SK-N-SH (cell line): ENCODE measurements at regions not wholly inside any gene's neighbourhood (a gene's known extent, or its start where the extent isn't known, plus 50 kb on each side); places are given as distances from the start of the nearest gene placed in this dataset.

Experiments used
- CHD2 ChIP-seq: fragments of 150-350 bp; IDR thresholded peaks from 2 replicates; pipeline ENCODE4 v1.6.1; 2018; ENCODE audit warnings: low read length; ENCODE audit not compliant: partially characterized antibody
- EP300 ChIP-seq, 2 experiments: IDR thresholded peaks; 2 replicates each; pipeline versions ENCODE4 v1.4.0 to v1.6.1; 2012; ENCODE audit warnings: borderline replicate concordance in 1 of 2, low read depth in 1 of 2, low read length in 1 of 2
- EZH2phosphoT487 ChIP-seq: fragments of 200-600 bp; sonication (generic); IDR thresholded peaks from 2 replicates; pipeline ENCODE4 v1.6.1; 2017; ENCODE audit warnings: low read depth, mixed run types, mild to moderate bottlenecking, antibody characterized with exemption, moderate library complexity, borderline replicate concordance
- FOXJ3 ChIP-seq: sonication (generic); formaldehyde crosslinking; IDR thresholded peaks from 2 replicates; pipeline ENCODE4 v1.5.1; 2020; ENCODE audit warnings: mild to moderate bottlenecking, missing genetic modification reagents
- MEF2A ChIP-seq: IDR thresholded peaks from 2 replicates; pipeline ENCODE4 v1.4.0; 2012; ENCODE audit warnings: low read depth, borderline replicate concordance
- NRF1 ChIP-seq: IDR thresholded peaks from 2 replicates; pipeline ENCODE4 v1.6.1; 2012; ENCODE audit warnings: low read depth, mild to moderate bottlenecking, low read length
- POLR2AphosphoS5 ChIP-seq: IDR thresholded peaks from 2 replicates; pipeline ENCODE4 v1.6.1; 2012; ENCODE audit warnings: low read depth, low read length
- RFX5 ChIP-seq: IDR thresholded peaks from 2 replicates; pipeline ENCODE4 v1.6.1; 2012; ENCODE audit warnings: mild to moderate bottlenecking, improper control_type of control experiment, low read length
- TF ChIP-seq, protein P1 (sequence below): IDR thresholded peaks from 2 replicates; pipeline ENCODE4 v1.6.1; 2012; ENCODE audit warnings: mild to moderate bottlenecking, low read depth, low read length, moderate library complexity
- TF ChIP-seq, protein P2 (sequence below): fragments of 200-600 bp; sonication (generic); IDR thresholded peaks from 2 replicates; pipeline ENCODE4 v1.6.1; 2017; ENCODE audit warnings: antibody characterized with exemption, mild to moderate bottlenecking, moderate library complexity
- TF ChIP-seq, protein P3 (sequence below): IDR thresholded peaks from 2 replicates; pipeline ENCODE4 v1.4.0; 2012; ENCODE audit warnings: low read depth, borderline replicate concordance
- TF ChIP-seq, protein P4 (sequence below): IDR thresholded peaks from 2 replicates; pipeline ENCODE4 v1.4.0; 2012; ENCODE audit warnings: low read depth

DNA sequence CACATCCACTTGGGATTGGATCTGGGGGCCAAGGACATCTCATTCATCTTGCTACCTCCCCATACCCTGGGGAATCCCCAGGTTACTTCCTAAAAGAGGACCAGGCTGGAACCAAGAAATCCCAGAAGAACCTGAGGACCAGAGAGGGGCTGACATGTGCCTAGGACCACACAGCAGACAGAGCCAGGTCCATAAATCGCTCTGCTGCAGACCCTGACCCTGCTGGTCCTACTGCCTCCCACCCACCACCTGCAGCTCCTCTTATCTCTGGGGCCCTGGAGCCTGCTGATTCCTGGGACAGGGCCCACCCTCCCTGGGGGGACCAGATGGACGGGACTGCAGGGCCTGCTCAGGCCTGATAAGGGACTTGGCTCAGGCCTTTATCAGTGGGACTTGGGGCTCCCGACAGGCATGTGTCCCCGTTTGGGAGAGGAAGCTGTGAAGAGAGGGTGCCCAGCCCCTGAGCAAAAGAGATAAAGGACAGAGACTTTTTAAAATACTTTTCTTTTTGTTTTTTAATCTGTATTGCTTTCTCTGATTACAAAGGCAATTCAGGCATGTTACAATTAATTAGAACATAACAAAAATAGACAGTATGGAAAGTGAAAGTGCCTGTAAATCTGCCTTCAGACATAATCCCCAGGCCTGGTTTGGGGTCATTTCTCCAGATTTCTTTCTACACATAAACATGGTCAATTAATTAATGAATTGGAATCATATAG lies 101.3 kb upstream of the LARP1 start:
- TF ChIP-seq, protein P1, sequence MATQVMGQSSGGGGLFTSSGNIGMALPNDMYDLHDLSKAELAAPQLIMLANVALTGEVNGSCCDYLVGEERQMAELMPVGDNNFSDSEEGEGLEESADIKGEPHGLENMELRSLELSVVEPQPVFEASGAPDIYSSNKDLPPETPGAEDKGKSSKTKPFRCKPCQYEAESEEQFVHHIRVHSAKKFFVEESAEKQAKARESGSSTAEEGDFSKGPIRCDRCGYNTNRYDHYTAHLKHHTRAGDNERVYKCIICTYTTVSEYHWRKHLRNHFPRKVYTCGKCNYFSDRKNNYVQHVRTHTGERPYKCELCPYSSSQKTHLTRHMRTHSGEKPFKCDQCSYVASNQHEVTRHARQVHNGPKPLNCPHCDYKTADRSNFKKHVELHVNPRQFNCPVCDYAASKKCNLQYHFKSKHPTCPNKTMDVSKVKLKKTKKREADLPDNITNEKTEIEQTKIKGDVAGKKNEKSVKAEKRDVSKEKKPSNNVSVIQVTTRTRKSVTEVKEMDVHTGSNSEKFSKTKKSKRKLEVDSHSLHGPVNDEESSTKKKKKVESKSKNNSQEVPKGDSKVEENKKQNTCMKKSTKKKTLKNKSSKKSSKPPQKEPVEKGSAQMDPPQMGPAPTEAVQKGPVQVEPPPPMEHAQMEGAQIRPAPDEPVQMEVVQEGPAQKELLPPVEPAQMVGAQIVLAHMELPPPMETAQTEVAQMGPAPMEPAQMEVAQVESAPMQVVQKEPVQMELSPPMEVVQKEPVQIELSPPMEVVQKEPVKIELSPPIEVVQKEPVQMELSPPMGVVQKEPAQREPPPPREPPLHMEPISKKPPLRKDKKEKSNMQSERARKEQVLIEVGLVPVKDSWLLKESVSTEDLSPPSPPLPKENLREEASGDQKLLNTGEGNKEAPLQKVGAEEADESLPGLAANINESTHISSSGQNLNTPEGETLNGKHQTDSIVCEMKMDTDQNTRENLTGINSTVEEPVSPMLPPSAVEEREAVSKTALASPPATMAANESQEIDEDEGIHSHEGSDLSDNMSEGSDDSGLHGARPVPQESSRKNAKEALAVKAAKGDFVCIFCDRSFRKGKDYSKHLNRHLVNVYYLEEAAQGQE, result no peak
- TF ChIP-seq, protein P2, sequence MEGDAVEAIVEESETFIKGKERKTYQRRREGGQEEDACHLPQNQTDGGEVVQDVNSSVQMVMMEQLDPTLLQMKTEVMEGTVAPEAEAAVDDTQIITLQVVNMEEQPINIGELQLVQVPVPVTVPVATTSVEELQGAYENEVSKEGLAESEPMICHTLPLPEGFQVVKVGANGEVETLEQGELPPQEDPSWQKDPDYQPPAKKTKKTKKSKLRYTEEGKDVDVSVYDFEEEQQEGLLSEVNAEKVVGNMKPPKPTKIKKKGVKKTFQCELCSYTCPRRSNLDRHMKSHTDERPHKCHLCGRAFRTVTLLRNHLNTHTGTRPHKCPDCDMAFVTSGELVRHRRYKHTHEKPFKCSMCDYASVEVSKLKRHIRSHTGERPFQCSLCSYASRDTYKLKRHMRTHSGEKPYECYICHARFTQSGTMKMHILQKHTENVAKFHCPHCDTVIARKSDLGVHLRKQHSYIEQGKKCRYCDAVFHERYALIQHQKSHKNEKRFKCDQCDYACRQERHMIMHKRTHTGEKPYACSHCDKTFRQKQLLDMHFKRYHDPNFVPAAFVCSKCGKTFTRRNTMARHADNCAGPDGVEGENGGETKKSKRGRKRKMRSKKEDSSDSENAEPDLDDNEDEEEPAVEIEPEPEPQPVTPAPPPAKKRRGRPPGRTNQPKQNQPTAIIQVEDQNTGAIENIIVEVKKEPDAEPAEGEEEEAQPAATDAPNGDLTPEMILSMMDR, result no peak
- TF ChIP-seq NRF1 (no peak), EZH2phosphoT487 (no peak), FOXJ3 (CRISPR knock-in tag) (peak; percentile 61; the same call in 1 of the 2 replicates), MEF2A (no peak), RFX5 (no peak), POLR2AphosphoS5 (no peak), CHD2 (peak; percentile 68), EP300 (IDR thresholded peaks at IDR 0.05; ENCODE audit: borderline replicate concordance in 1 of 2, low read depth in 1 of 2, low read length in 1 of 2) (peak in 1 of 2 experiments; percentile 82; a peak in 2 of 4 replicates)
- TF ChIP-seq, protein P3, sequence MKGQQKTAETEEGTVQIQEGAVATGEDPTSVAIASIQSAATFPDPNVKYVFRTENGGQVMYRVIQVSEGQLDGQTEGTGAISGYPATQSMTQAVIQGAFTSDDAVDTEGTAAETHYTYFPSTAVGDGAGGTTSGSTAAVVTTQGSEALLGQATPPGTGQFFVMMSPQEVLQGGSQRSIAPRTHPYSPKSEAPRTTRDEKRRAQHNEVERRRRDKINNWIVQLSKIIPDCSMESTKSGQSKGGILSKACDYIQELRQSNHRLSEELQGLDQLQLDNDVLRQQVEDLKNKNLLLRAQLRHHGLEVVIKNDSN, result no peak
- TF ChIP-seq, protein P4, sequence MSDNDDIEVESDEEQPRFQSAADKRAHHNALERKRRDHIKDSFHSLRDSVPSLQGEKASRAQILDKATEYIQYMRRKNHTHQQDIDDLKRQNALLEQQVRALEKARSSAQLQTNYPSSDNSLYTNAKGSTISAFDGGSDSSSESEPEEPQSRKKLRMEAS, result no peak
